NCI-H526 (cell line): ENCODE measurements at regions not wholly inside any gene's neighbourhood (a gene's known extent, or its start where the extent isn't known, plus 50 kb on each side); places are given as distances from the start of the nearest gene placed in this dataset.
A peak's percentile ranks its signal among the peaks of the same experiment; 100 is the strongest.
"Not testable (repeated sequence)": the region's sequence is repeated elsewhere in the genome, so short reads cannot be mapped to it uniquely, and the experiment has no call there.

Source experiments
- DNase-seq, 2 experiments: peaks; one replicate each; lab custom pipeline; 2025; lab: John Stamatoyannopoulos, UW

DNA sequence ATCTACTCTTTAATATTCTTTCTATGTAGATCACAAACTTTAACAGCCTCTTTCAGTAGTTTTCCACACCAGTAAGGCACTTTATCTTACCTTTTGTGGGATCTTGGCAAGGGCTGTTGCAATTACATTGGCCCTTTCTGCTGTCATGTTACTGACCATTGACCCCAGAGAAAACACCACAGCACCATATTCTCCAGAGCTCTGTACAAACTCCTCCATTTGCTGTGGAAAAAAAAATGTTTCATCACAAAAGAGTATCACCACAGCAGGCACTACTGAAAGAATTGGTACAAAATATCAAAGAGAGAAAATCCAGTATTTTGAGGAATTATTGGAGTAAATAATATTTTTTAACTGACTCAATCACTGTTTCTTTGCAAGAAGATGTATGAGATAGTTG is 62.3 kb upstream of the UGT2A3 start:
- DNase-seq: not testable (repeated sequence)

DNA sequence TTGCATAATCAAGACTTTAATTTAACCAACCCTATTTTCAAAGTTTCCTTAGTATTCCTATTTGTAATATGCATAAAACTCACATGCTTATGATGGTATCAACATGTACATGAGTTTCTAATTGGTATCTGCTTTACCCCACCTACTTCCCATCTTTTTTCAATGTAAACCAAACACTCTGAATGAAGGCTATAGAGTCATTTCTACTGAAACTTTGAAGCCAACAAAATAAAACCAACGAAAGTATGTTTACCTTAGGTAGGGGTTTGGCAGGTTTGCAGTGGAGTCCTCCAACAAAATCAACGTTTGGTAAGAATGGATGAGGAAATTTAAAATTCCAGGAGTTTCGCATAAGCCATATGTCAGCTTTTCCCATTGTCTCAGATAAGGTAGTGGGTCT is 66.4 kb upstream of the UGT2A3 start:
- not testable (repeated sequence) for DNase-seq

DNA sequence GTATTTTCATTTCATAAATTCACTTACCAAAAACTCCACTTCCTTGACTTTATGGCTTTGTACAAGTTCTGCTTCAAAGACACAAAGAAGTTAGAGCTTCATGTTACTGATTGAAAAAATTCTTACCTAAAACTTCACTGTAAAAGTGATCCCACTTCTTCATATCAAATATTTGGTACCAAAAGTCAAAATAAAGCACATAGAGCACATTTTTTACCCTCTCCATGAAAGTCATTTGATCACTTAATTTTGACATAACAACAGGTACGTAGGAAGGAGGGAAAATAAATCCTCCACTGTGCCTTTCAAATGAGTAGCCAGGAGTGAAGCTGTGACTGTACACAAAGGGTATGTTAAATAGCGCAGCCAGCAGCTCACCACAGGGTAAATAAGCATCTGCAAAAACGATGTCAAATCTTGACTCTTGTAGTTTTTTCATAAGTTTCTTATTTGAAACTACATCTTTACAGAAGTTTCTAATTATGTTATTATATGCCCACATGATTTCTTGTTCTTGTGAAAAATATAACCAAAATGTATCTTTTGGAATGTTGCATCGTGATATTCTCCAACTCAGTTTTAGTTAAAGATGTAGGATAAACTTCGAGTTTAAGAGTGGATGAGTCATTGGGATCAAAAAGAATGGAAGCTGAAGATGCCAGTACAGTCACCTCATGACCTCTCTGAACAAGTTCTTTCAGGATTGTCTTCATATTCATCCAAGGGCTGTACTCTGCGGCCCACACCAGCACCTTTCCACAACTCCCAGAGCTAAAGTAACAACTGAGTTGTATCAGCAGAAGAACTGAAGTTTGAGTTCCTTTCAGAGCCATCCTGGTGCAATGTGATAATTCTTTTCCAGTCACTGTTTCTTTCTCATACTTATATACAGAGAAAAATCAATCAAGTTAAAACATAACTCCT is 68.2 kb upstream of the UGT2A3 start:
- not testable (repeated sequence) for DNase-seq

DNA sequence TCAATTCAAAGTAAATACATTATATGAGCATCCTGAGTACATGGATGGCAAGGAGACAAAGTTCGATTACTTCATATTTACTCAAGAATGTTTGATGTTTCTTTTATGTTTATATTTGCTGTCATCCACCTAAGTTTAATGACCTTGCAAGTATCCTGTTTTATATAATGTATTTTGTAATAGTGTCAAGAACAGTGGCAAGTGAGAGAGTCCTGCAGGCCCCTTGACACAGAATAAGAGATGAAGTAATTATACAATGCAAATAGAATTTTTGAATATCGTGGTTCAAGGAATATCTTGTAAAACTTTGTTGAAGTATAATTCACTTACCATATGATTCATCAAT is 68.8 kb upstream of the UGT2A3 start:
- not testable (repeated sequence) for DNase-seq

DNA sequence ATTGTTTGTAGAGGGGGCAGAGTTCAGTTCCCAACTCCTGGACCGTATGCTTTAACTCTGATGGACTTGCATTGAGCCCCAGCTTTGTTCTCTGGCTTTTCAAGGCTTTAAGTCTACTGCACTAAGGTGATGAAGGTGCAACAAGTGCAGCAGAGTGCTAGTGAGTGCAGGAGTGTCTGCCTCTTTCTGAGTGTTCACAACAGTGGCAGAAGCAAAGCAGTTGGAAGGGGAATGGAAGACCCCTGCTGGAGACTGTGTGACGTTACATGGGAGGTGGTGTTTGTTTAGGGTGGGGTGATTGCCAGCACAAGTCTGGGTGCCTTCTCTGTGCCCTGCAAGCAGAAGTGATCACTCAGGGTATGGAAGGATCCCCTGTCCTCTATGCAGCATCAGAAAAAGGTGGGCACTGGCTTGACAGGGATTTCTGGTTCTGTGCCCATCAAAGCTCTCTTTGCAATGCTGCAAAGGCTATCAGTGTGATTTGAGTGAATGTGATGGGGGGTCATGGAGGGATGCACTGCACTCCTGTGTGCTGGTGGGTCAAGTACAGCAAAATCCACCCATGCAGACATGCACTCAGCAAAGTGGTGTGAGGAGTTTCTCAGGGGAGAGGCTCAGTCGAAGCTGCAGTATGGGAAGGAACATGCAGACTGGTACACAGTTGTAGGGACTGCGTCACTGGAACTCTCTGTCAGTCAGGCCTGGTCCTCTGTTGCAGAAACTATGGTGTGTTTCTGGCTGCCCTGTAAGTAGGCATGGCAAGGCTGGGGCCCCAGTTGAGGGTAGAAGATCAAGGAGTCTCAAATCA is 70.9 kb upstream of the UGT2B7 start:
- DNase-seq: peak; percentile 43 to 55

DNA sequence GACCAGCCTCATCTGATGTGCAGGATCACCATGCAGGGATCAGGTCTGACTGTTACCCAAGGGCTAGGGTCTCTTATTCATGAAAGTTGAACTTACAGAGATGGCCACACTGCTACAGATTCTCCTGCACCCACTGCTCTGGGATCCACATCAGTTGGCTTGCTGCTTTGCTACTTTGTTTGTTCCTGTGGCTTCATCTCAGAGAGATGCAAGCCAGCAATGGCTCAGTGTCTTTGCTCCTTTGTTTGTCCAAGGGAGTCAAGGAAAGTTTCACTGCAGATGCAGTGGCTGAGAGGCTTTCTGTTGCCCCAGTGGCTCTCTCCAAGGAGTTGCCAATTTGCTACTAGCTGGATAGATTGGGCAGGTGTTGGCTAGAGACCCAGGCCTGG is 70.3 kb upstream of the UGT2B7 start:
- DNase-seq: no peak

DNA sequence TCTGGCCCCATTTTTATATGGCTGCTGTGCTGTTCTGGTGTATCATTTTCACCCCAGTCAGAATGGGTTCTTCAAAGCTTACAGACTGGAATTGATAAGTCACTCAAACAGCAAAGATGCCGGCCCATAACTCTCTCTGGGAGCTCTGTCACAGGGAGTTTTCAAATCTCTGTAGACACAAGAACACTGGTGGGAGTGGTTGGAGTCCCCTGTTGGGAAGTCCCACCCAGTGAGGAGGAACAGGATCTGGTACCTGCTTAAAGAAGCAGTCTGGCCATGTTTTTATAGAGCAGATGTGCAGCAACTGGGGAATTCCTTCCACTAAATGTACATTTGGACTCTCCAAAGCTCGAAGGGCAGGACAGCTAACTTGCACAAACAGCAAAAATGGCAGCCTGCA is 69.3 kb upstream of the UGT2B7 start:
- no peak for DNase-seq

DNA sequence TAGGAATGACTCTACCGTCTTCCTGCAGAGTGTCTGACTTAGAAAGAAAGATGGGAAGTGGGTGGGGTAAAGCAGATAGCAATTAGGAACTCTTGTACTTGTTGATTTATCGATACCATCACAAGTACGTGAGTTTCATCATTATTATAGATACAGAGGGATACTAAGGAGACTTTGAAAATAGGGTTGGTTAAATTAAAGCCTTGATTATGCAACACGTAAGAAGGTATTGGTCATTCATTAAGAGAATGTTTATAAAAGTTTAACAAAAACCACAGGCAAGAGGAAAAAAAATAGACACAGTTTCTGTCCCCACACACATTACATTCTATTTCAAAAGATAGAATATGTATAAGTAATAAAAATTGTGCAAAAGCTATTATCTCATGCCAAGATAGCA is 65.9 kb upstream of the UGT2B7 start:
- DNase-seq: no peak

DNA sequence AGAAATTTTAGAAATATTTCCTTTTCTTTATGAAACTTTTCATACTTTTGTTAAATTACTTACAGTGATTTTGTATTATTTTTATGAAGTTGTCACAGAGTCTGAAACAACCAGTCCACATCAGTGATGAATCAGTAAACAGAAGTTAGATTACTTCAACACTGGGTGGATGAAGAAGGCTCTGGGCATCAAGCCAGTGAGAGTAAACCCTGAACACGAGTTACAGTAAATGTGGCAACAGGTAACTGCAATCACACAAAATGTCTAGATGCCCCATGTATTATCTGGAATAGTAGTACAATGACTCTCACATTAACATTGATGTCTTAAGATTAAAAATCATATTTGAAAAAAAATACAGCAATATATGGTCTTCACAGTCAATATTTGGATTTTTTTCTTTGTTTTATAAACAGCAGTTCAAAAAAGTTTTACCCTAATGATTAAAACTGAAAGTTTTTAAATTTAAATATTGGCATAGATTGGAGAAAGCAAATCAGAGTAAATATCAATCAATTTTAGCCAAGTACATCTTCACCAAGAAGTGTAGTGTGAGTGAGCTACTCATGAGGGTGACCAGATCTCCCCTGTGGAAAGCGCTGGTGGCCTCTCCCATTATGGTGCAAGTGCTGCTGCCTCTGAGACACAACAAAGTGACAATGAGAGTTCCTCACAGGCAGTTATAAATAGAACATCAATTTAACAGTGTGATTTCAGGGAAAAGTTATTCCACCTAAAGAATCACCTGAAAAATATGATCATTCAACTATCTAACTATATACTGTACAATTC is 63.2 kb upstream of the UGT2B7 start:
- no peak for DNase-seq

DNA sequence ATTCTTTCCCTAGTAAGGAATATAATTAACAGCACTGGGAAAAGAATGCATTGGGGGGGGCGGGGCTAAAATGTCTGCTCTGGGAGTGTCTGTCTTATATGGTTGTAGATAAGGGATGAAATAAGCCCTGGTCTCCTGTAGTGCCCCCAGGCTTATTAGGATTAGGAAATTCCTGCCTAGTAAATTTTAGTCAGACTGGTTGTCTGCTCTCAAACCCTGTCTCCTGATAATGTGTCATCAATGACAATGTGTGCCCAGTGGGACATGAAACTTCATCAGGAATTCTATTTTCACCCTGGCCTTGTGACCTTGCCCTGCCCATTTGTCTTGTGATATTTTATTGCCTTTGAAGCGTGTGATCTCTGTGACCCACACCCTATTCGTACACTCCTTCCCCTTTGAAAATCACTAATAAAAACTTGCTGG is 61.9 kb upstream of the UGT2B7 start:
- DNase-seq: not testable (repeated sequence)

DNA sequence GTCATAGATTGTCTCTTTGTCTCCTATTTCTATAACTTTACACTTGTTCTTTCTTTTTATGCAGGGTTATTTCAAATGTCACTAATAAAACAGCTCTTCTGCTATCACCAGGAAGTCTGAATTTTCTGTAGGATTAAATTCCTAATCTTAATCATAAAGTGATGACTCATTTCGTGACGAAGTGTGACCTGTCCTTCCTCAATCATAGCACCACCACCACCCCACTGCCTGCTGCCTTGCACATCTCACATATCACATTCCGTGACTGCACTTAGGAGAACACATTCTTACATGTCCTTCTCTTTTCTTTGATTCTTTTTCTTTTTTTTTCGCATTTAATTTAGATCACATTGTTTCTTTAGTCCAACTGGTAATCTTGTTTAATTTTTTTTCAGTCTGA is 57.7 kb upstream of the UGT2B7 start:
- DNase-seq: no peak

DNA sequence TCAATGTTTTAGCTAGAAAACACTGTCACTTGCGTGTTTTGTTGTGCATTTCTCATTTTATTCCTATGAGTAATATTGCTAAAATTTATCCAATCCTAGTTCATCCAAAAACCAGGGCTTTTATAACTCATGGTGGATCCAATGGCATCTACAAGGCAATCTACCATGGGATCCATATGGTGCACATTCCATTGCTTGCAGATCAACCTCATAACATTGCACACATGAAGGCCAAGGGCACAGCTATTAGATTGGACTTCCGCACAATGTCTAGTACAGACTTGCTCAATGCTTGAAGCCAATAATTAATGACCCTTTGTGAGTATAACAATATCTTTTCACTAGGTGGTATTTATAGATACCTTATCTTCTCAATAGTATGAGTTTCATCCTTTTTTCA is 57.2 kb upstream of the UGT2B7 start:
- no peak for DNase-seq

DNA sequence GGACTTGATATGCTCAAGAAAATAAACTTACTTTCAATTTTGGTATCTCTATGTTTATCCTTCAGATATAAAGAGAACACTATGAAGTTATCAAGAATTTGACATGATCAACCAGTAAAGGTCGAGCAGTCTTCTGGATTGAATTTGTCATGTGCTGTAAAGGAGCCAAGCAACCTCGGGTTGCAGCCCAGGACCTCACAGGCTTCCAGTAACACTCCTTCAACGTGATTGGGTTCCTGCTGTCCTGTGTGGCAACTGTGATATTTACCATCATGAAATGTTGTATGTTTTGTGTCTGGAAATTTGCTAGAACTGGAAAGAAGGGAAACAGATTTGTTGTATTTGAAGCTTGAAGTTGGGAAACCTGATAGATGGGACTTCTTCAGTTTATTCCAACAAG is 52.0 kb upstream of the UGT2B7 start:
- DNase-seq: no peak
